ENCODE measurements at regions not wholly inside any gene's neighbourhood (a gene's known extent, or its start where the extent isn't known, plus 50 kb on each side); places are given as distances from the start of the nearest gene placed in this dataset.

- no peak overlapping the region for H3K4me3 ChIP-seq (ENCODE audit: extremely low read depth, insufficient read depth, low read length, poor library complexity, severe bottlenecking)
- H3K4me1 ChIP-seq (ENCODE audit: control insufficient read depth, insufficient read depth, low read length, poor library complexity, severe bottlenecking) = no peaks in the 10 kb centered on the region
- no peaks in the 10 kb centered on the region for H3K36me3 ChIP-seq (ENCODE audit: control insufficient read depth, insufficient read depth, low read length)
- WGBS, 2 experiments (ENCODE audit: insufficient coverage in 2 of 2) = 100% methylated on average over 3 to 4 of the region's 4 CpGs
- H3K27ac ChIP-seq (ENCODE audit: low read depth, low read length, severe bottlenecking) = no peak overlapping the region
- H3K9me3 ChIP-seq (ENCODE audit: control insufficient read depth, low read length) = no peaks in the 10 kb centered on the region
These were observed 98.9 kb upstream of the IRS2 start for GRCh38 chr13:109885235-109885634.

- H3K27ac ChIP-seq (ENCODE audit: low read depth, low read length, severe bottlenecking) = no peak overlapping the region
- H3K36me3 ChIP-seq (ENCODE audit: control insufficient read depth, insufficient read depth, low read length) = no peaks in the 10 kb centered on the region
- no CpG with 5 or more reads among the region's 1 CpG for WGBS, 2 experiments (ENCODE audit: insufficient coverage in 2 of 2)
- no peak overlapping the region for H3K4me3 ChIP-seq (ENCODE audit: extremely low read depth, insufficient read depth, low read length, poor library complexity, severe bottlenecking)
- H3K9me3 ChIP-seq (ENCODE audit: control insufficient read depth, low read length) = no peaks in the 10 kb centered on the region
- no peaks in the 10 kb centered on the region for H3K4me1 ChIP-seq (ENCODE audit: control insufficient read depth, insufficient read depth, low read length, poor library complexity, severe bottlenecking)
These were observed 98.1 kb upstream of the IRS2 start for GRCh38 chr13:109884462-109884861.

GRCh38 chr13:109883181-109884180 lies 97.1 kb upstream of the IRS2 start:
- H3K4me1 ChIP-seq (ENCODE audit: control insufficient read depth, insufficient read depth, low read length, poor library complexity, severe bottlenecking) = no peaks in the 10 kb centered on the region

GRCh38 chr13:109881961-109882558 lies 95.7 kb upstream of the IRS2 start:
- Histone ChIP-seq H3K4me3 (ENCODE audit: extremely low read depth, insufficient read depth, low read length, poor library complexity, severe bottlenecking) (no peak overlapping the region), H3K4me1 (ENCODE audit: control insufficient read depth, insufficient read depth, low read length, poor library complexity, severe bottlenecking) (no peaks in the 10 kb centered on the region), H3K36me3 (ENCODE audit: control insufficient read depth, insufficient read depth, low read length) (no peaks in the 10 kb centered on the region), H3K9me3 (ENCODE audit: control insufficient read depth, low read length) (no peaks in the 10 kb centered on the region), H3K27ac (ENCODE audit: low read depth, low read length, severe bottlenecking) (no peak overlapping the region)
- 84 to 89% methylated on average over 14 of the region's 14 CpGs for WGBS, 2 experiments (ENCODE audit: insufficient coverage in 2 of 2)

More at GRCh38 chr13:109883181-109884180, 97.1 kb upstream of the IRS2 start:
- no peak overlapping the region for H3K4me3 ChIP-seq (ENCODE audit: extremely low read depth, insufficient read depth, low read length, poor library complexity, severe bottlenecking)
- H3K9me3 ChIP-seq (ENCODE audit: control insufficient read depth, low read length) = no peaks in the 10 kb centered on the region
- WGBS, 2 experiments (ENCODE audit: insufficient coverage in 2 of 2) = 90 to 91% methylated on average over 15 to 16 of the region's 20 CpGs
- no peaks in the 10 kb centered on the region for H3K36me3 ChIP-seq (ENCODE audit: control insufficient read depth, insufficient read depth, low read length)
- no peak overlapping the region for H3K27ac ChIP-seq (ENCODE audit: low read depth, low read length, severe bottlenecking)

- WGBS, 2 experiments (ENCODE audit: insufficient coverage in 2 of 2) = 91 to 93% methylated on average over 6 of the region's 14 CpGs
- no peaks in the 10 kb centered on the region for H3K9me3 ChIP-seq (ENCODE audit: control insufficient read depth, low read length)
- H3K27ac ChIP-seq (ENCODE audit: low read depth, low read length, severe bottlenecking) = no peak overlapping the region
- no peaks in the 10 kb centered on the region for H3K36me3 ChIP-seq (ENCODE audit: control insufficient read depth, insufficient read depth, low read length)
- H3K4me1 ChIP-seq (ENCODE audit: control insufficient read depth, insufficient read depth, low read length, poor library complexity, severe bottlenecking) = no peaks in the 10 kb centered on the region
- no peak overlapping the region for H3K4me3 ChIP-seq (ENCODE audit: extremely low read depth, insufficient read depth, low read length, poor library complexity, severe bottlenecking)
These were observed 95.0 kb upstream of the IRS2 start for GRCh38 chr13:109881347-109881725.

GRCh38 chr13:109880371-109881346 lies 94.3 kb upstream of the IRS2 start:
- H3K36me3 ChIP-seq (ENCODE audit: control insufficient read depth, insufficient read depth, low read length) = no peaks in the 10 kb centered on the region
- 90 to 91% methylated on average over 33 to 35 of the region's 35 CpGs for WGBS, 2 experiments (ENCODE audit: insufficient coverage in 2 of 2)
- H3K9me3 ChIP-seq (ENCODE audit: control insufficient read depth, low read length) = no peaks in the 10 kb centered on the region
- H3K4me1 ChIP-seq (ENCODE audit: control insufficient read depth, insufficient read depth, low read length, poor library complexity, severe bottlenecking) = no peaks in the 10 kb centered on the region
- no peak overlapping the region for H3K27ac ChIP-seq (ENCODE audit: low read depth, low read length, severe bottlenecking)
- no peak overlapping the region for H3K4me3 ChIP-seq (ENCODE audit: extremely low read depth, insufficient read depth, low read length, poor library complexity, severe bottlenecking)

- Histone ChIP-seq H3K4me1 (ENCODE audit: control insufficient read depth, insufficient read depth, low read length, poor library complexity, severe bottlenecking) (no peaks in the 10 kb centered on the region), H3K9me3 (ENCODE audit: control insufficient read depth, low read length) (no peaks in the 10 kb centered on the region), H3K27ac (ENCODE audit: low read depth, low read length, severe bottlenecking) (no peak overlapping the region), H3K36me3 (ENCODE audit: control insufficient read depth, insufficient read depth, low read length) (no peaks in the 10 kb centered on the region), H3K4me3 (ENCODE audit: extremely low read depth, insufficient read depth, low read length, poor library complexity, severe bottlenecking) (no peak overlapping the region)
- 92 to 93% methylated on average over 4 to 6 of the region's 6 CpGs for WGBS, 2 experiments (ENCODE audit: insufficient coverage in 2 of 2)
These were observed 93.0 kb upstream of the IRS2 start for GRCh38 chr13:109879338-109879737.

- H3K9me3 ChIP-seq (ENCODE audit: control insufficient read depth, low read length) = no peaks in the 10 kb centered on the region
- H3K4me1 ChIP-seq (ENCODE audit: control insufficient read depth, insufficient read depth, low read length, poor library complexity, severe bottlenecking) = no peaks in the 10 kb centered on the region
- no peak overlapping the region for H3K27ac ChIP-seq (ENCODE audit: low read depth, low read length, severe bottlenecking)
- H3K36me3 ChIP-seq (ENCODE audit: control insufficient read depth, insufficient read depth, low read length) = no peaks in the 10 kb centered on the region
- WGBS, 2 experiments (ENCODE audit: insufficient coverage in 2 of 2) = 91 to 97% methylated on average over 3 to 4 of the region's 7 CpGs
- H3K4me3 ChIP-seq (ENCODE audit: extremely low read depth, insufficient read depth, low read length, poor library complexity, severe bottlenecking) = no peak overlapping the region
These were observed 91.4 kb upstream of the IRS2 start for GRCh38 chr13:109877809-109878208.

GRCh38 chr13:109875746-109876145 lies 89.4 kb upstream of the IRS2 start:
- no peak overlapping the region for H3K27ac ChIP-seq (ENCODE audit: low read depth, low read length, severe bottlenecking)
- WGBS, 2 experiments (ENCODE audit: insufficient coverage in 2 of 2) = 72 to 81% methylated on average over 4 of the region's 4 CpGs
- no peaks in the 10 kb centered on the region for H3K36me3 ChIP-seq (ENCODE audit: control insufficient read depth, insufficient read depth, low read length)
- H3K4me3 ChIP-seq (ENCODE audit: extremely low read depth, insufficient read depth, low read length, poor library complexity, severe bottlenecking) = no peak overlapping the region
- no peaks in the 10 kb centered on the region for H3K9me3 ChIP-seq (ENCODE audit: control insufficient read depth, low read length)
- H3K4me1 ChIP-seq (ENCODE audit: control insufficient read depth, insufficient read depth, low read length, poor library complexity, severe bottlenecking) = no peaks in the 10 kb centered on the region

All from mesodermal cell (in vitro differentiated cells).